NB4 (cell line): ENCODE measurements at regions not wholly inside any gene's neighbourhood (a gene's known extent, or its start where the extent isn't known, plus 50 kb on each side); places are given as distances from the start of the nearest gene placed in this dataset.

Experiments used
- CTCF ChIP-seq: IDR thresholded peaks from one replicate; pipeline ENCODE4 v1.5.1; 2012; ENCODE audit warnings: low read depth, low read length
- MAX ChIP-seq: IDR thresholded peaks from 2 replicates; pipeline ENCODE4 v1.6.1; 2011; ENCODE audit warnings: low read depth, low read length
- POLR2A ChIP-seq: IDR thresholded peaks from 2 replicates; pipeline ENCODE4 v1.6.1; 2011; ENCODE audit warnings: mild to moderate bottlenecking; ENCODE audit not compliant: insufficient read length; ENCODE audit errors: extremely low read depth

GRCh38 chr10:130930821-130931220 lies 380.7 kb downstream of the TCERG1L start:
- TF ChIP-seq CTCF = no peak
- TF ChIP-seq POLR2A = no peak
- no peak for TF ChIP-seq MAX
